Glutamatergic neuron (in vitro differentiated cells): ENCODE measurements at regions not wholly inside any gene's neighbourhood (a gene's known extent, or its start where the extent isn't known, plus 50 kb on each side); places are given as distances from the start of the nearest gene placed in this dataset.

Experiments used
- DNase-seq: peaks from one replicate; pipeline ENCODE4 v3.0.0; 2022
- H3K27ac Mint-ChIP-seq: one replicate; pipeline ENCODE4 v1.8.0; 2020; ENCODE audit warnings: mild to moderate bottlenecking, mixed read lengths, inconsistent platforms; ENCODE audit not compliant: unreplicated experiment
- H3K27me3 Mint-ChIP-seq: one replicate; pipeline ENCODE4 v1.8.0; 2020; ENCODE audit warnings: mild to moderate bottlenecking, moderate library complexity, mixed read lengths, inconsistent platforms; ENCODE audit not compliant: unreplicated experiment
- H3K36me3 Mint-ChIP-seq: one replicate; pipeline ENCODE4 v1.8.0; 2020; ENCODE audit warnings: mild to moderate bottlenecking, mixed read lengths, inconsistent platforms; ENCODE audit not compliant: unreplicated experiment
- H3K4me1 Mint-ChIP-seq: one replicate; pipeline ENCODE4 v1.8.0; 2020; ENCODE audit warnings: mild to moderate bottlenecking, low read depth, mixed read lengths, inconsistent platforms; ENCODE audit not compliant: unreplicated experiment
- H3K4me3 Mint-ChIP-seq: one replicate; pipeline ENCODE4 v1.8.0; 2020; ENCODE audit warnings: mild to moderate bottlenecking, mixed read lengths, inconsistent platforms; ENCODE audit not compliant: unreplicated experiment
- H3K9me3 Mint-ChIP-seq: one replicate; pipeline ENCODE4 v1.8.0; 2020; ENCODE audit warnings: mild to moderate bottlenecking, moderate library complexity, mixed read lengths, inconsistent platforms; ENCODE audit not compliant: unreplicated experiment
- TF ChIP-seq, protein P1 (sequence below): fragments of 200-600 bp; sonication (generic); IDR thresholded peaks from one replicate; pipeline ENCODE4 v1.5.0; 2021; ENCODE audit not compliant: partially characterized antibody, unreplicated experiment

DNA sequence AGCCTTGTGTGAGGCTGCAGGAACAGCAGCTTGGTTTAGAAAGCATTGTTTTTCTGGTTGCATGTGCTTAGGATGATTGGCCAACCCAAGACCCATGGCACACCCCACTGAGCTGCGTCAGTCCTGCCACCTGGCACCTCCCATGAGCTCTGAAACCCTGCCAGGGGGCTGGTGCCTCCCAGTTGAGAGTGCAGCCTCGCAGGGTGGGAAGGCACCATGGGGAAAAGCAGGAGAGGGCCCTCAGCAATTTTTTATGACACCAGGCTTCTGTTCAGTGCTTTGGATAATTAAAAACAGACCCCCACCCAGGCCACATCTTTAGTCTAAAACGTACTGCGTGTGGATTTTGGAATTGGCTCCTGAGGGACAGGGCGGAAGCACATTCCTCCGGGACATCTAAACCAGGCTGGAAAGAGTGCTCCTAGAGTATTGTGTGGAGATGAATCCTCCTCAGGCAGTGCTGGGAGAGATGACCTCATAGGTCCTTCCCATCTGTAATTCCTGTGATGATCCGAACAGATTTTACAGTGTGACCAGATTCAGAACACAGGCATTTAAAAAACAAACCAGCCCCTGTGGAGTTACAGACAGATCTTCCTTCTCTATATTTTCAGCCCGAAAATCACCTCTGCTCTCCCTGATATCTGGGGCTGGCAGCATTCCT lies 438.3 kb downstream of the ZNF521 start:
- H3K9me3 Mint-ChIP-seq: peaks cover 2% of the 10 kb centered on the region
- H3K27me3 Mint-ChIP-seq: no peaks in the 10 kb centered on the region
- peak overlapping the region; percentile 19 for H3K27ac Mint-ChIP-seq
- TF ChIP-seq, protein P1, sequence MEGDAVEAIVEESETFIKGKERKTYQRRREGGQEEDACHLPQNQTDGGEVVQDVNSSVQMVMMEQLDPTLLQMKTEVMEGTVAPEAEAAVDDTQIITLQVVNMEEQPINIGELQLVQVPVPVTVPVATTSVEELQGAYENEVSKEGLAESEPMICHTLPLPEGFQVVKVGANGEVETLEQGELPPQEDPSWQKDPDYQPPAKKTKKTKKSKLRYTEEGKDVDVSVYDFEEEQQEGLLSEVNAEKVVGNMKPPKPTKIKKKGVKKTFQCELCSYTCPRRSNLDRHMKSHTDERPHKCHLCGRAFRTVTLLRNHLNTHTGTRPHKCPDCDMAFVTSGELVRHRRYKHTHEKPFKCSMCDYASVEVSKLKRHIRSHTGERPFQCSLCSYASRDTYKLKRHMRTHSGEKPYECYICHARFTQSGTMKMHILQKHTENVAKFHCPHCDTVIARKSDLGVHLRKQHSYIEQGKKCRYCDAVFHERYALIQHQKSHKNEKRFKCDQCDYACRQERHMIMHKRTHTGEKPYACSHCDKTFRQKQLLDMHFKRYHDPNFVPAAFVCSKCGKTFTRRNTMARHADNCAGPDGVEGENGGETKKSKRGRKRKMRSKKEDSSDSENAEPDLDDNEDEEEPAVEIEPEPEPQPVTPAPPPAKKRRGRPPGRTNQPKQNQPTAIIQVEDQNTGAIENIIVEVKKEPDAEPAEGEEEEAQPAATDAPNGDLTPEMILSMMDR: no peak
- peaks cover 19% of the 10 kb centered on the region for H3K4me1 Mint-ChIP-seq
- peaks cover 3% of the 10 kb centered on the region for H3K36me3 Mint-ChIP-seq
- H3K4me3 Mint-ChIP-seq: no peak overlapping the region
- no peak for DNase-seq

DNA sequence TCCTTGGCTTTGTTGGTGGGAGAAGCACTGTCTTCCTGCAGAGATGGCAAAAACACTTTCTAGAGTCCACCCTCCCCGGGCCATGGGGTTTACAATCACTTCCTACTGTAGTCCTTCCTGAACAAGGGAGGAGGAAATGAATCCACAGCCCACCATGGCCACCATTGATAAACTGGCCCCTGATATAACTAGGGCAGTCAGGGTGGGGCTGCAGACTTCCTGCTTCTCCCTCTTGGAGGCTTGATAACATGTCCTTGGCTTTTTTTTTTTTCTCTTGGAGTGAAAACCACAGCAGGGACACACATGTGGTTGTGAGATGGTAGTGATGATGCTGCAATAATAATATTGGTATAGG lies 437.8 kb downstream of the ZNF521 start:
- H3K4me1 Mint-ChIP-seq: peaks cover 19% of the 10 kb centered on the region

GRCh38 chr18:24914685-24915084 lies 437.3 kb downstream of the ZNF521 start:
- peaks cover 3% of the 10 kb centered on the region for H3K36me3 Mint-ChIP-seq
- H3K4me1 Mint-ChIP-seq: peaks cover 19% of the 10 kb centered on the region
- peak overlapping the region; percentile 50 for H3K27ac Mint-ChIP-seq
- TF ChIP-seq, protein P1: no peak
- no peaks in the 10 kb centered on the region for H3K27me3 Mint-ChIP-seq
- no peak overlapping the region for H3K4me3 Mint-ChIP-seq
- H3K9me3 Mint-ChIP-seq: peaks cover 2% of the 10 kb centered on the region
- no peak for DNase-seq

More for the DNA sequence above, 437.8 kb downstream of the ZNF521 start:
- Mint-ChIP-seq H3K27ac (no peak overlapping the region), H3K4me3 (no peak overlapping the region), H3K27me3 (no peaks in the 10 kb centered on the region), H3K36me3 (peaks cover 3% of the 10 kb centered on the region), H3K9me3 (peaks cover 2% of the 10 kb centered on the region)
- TF ChIP-seq, protein P1: no peak
- DNase-seq: no peak

DNA sequence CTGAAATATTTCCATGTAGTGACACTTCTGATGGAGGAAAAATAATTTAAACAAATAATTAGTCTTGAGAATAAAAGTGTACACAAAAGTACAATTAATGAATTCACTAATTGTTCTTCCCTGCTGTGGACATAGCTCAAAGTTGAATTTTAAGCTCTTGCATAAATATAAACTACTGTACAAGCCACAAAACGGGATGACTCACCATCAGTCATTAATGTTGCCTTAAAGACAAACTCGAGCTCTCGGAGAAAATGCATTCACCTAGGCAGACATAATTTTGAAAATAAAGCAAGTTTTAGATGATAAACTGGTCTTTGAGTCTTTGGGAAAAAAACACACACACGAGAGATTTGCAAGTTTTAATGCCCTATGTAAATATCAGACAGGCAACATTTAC lies 436.4 kb downstream of the ZNF521 start:
- Mint-ChIP-seq H3K4me1 (peaks cover 16% of the 10 kb centered on the region), H3K4me3 (no peak overlapping the region), H3K27ac (no peak overlapping the region), H3K27me3 (no peaks in the 10 kb centered on the region), H3K9me3 (peaks cover 2% of the 10 kb centered on the region), H3K36me3 (peaks cover 3% of the 10 kb centered on the region)
- TF ChIP-seq, protein P1: no peak
- no peak for DNase-seq

DNA sequence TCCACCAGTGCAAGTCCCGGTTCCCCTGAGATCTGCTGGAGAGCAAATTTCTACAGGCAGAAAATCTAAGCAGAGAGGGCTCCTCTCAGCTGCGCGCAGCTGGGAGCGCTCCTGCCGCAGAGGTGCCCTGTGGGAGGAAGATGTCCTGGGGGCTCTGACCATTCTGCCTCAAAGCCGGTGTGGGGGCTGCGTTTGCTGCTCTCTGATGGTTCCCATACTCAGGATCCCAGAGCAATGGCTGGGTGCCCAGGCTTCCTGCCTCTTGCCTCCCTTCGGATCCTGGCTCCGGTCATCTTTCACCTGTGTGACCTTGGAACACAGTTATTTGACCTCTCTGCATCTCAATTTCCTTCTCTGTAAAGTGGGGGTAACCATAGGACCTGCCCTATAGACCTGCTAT lies 434.2 kb downstream of the ZNF521 start:
- Mint-ChIP-seq H3K27ac (peak overlapping the region; percentile 73), H3K9me3 (no peaks in the 10 kb centered on the region), H3K4me1 (peaks cover 15% of the 10 kb centered on the region), H3K36me3 (no peaks in the 10 kb centered on the region), H3K4me3 (no peak overlapping the region), H3K27me3 (no peaks in the 10 kb centered on the region)
- DNase-seq: peak; percentile 27
- TF ChIP-seq, protein P1: no peak
